ENCODE measurements at regions not wholly inside any gene's neighbourhood (a gene's known extent, or its start where the extent isn't known, plus 50 kb on each side); places are given as distances from the start of the nearest gene placed in this dataset.

DNA sequence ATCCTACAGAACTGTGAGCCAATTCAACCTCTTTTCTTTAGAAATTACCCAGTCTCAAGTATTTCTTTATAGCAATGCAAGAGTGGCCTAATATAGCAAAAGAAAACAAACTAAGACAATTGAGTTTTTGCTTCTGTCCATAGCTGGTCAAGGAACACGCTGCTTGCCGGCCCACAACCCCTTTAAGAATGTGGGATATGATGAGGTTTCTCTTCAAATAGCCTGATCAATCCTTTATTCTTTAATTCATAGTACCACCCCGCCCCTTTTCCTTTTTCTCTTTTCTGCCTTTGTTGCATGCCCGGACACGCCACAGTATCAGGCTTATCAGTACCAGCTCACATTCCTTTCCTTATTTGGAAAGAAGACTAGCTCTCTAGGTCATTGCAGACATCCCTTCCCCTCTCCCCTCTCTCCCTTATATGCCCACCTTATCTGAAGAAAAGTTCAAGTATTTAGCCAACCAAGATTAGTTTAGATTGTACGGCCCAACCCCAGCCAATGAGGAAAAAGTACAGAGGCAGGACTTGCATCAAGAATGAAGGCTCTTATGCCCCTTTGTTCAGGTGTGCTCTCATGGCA lies 404.5 kb downstream of the OCA2 start:
- no peak for TF ChIP-seq ZNF10 (CRISPR knock-in tag; IDR thresholded peaks at IDR 0.05; ENCODE audit: borderline replicate concordance, low read depth)
- TF ChIP-seq, protein P1, sequence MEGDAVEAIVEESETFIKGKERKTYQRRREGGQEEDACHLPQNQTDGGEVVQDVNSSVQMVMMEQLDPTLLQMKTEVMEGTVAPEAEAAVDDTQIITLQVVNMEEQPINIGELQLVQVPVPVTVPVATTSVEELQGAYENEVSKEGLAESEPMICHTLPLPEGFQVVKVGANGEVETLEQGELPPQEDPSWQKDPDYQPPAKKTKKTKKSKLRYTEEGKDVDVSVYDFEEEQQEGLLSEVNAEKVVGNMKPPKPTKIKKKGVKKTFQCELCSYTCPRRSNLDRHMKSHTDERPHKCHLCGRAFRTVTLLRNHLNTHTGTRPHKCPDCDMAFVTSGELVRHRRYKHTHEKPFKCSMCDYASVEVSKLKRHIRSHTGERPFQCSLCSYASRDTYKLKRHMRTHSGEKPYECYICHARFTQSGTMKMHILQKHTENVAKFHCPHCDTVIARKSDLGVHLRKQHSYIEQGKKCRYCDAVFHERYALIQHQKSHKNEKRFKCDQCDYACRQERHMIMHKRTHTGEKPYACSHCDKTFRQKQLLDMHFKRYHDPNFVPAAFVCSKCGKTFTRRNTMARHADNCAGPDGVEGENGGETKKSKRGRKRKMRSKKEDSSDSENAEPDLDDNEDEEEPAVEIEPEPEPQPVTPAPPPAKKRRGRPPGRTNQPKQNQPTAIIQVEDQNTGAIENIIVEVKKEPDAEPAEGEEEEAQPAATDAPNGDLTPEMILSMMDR (CRISPR knock-in tag; IDR thresholded peaks at IDR 0.05) = no peak
- no peak for TF ChIP-seq JUNB (CRISPR knock-in tag; IDR thresholded peaks at IDR 0.05; ENCODE audit: borderline replicate concordance)
- TF ChIP-seq DMAP1 (CRISPR knock-in tag; IDR thresholded peaks at IDR 0.05) = no peak
- no peak for TF ChIP-seq CHD2 (IDR thresholded peaks at IDR 0.05; ENCODE audit: low read depth, low read length)
- TF ChIP-seq SRF (IDR thresholded peaks at IDR 0.05; ENCODE audit: low read depth, low read length) = peak; percentile 28; the same call in 1 of the 2 replicates
- TF ChIP-seq REXO4 (CRISPR knock-in tag; IDR thresholded peaks at IDR 0.05; ENCODE audit: borderline replicate concordance) = no peak
- TF ChIP-seq KLF13 (CRISPR knock-in tag; IDR thresholded peaks at IDR 0.05) = no peak
- no peak for TF ChIP-seq SETDB1 (CRISPR knock-in tag; IDR thresholded peaks at IDR 0.05; ENCODE audit: borderline replicate concordance)
- no peak for TF ChIP-seq POLR2G (IDR thresholded peaks at IDR 0.05; ENCODE audit: low read depth, low read length)
- TF ChIP-seq HNRNPL (IDR thresholded peaks at IDR 0.05; ENCODE audit: low read depth, low read length) = no peak

All from HepG2 (cell line).